ENCODE measurements at regions not wholly inside any gene's neighbourhood (a gene's known extent, or its start where the extent isn't known, plus 50 kb on each side); places are given as distances from the start of the nearest gene placed in this dataset.

GRCh38 chr21:27132266-27132665 is 165.4 kb upstream of the ADAMTS5 start:
- 96% methylated on average over 2 of the region's 2 CpGs for WGBS
- Histone ChIP-seq H3K9ac (ENCODE audit: low read depth, low read length) (no peak overlapping the region), H3K27ac (ENCODE audit: low read depth, low read length) (no peak overlapping the region), H3K9me3 (ENCODE audit: insufficient read depth, low read depth, low read length) (no peaks in the 10 kb centered on the region), H3K36me3 (ENCODE audit: insufficient read depth, low read length) (no peaks in the 10 kb centered on the region), H3K4me3 (ENCODE audit: low read length) (no peak overlapping the region), H3K27me3 (ENCODE audit: insufficient read depth, low read length) (no peaks in the 10 kb centered on the region), H3K4me1 (ENCODE audit: insufficient read depth, low read length) (peaks cover 5% of the 10 kb centered on the region; the same call in 1 of the 2 replicates)

GRCh38 chr21:27130154-27130553 is 163.3 kb upstream of the ADAMTS5 start:
- H3K4me3 ChIP-seq (ENCODE audit: low read length) = no peak overlapping the region
- H3K9me3 ChIP-seq (ENCODE audit: insufficient read depth, low read depth, low read length) = no peaks in the 10 kb centered on the region
- no peak overlapping the region for H3K9ac ChIP-seq (ENCODE audit: low read depth, low read length)
- no peak overlapping the region for H3K27ac ChIP-seq (ENCODE audit: low read depth, low read length)
- H3K36me3 ChIP-seq (ENCODE audit: insufficient read depth, low read length) = no peaks in the 10 kb centered on the region
- H3K4me1 ChIP-seq (ENCODE audit: insufficient read depth, low read length) = peaks cover 5% of the 10 kb centered on the region; the same call in 1 of the 2 replicates
- H3K27me3 ChIP-seq (ENCODE audit: insufficient read depth, low read length) = no peaks in the 10 kb centered on the region
- 98% methylated on average over 3 of the region's 3 CpGs for WGBS

DNA sequence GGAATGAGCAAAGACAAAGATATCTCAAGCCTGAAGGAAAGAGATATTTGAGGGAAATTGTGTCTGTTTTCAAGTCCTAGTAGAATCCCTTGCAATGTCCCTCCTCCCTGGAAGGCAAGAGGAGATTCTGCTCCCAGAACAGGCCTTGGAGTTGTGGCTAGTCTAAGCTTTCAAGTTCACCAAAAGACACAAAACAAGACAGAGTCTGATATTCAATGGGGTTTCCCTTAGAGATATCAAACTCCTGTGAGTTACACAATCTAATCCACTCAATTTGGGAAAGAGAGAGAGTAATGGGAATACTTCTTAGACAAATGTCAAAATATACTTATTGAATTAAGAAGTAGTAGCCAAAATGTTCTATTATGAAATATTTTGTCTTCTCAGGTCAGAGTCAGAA is 162.8 kb upstream of the ADAMTS5 start:
- no peak overlapping the region for H3K27ac ChIP-seq (ENCODE audit: low read depth, low read length)
- no peaks in the 10 kb centered on the region for H3K27me3 ChIP-seq (ENCODE audit: insufficient read depth, low read length)
- H3K4me1 ChIP-seq (ENCODE audit: insufficient read depth, low read length) = peaks cover 5% of the 10 kb centered on the region; the same call in 1 of the 2 replicates
- no peaks in the 10 kb centered on the region for H3K36me3 ChIP-seq (ENCODE audit: insufficient read depth, low read length)
- H3K9me3 ChIP-seq (ENCODE audit: insufficient read depth, low read depth, low read length) = no peaks in the 10 kb centered on the region
- H3K4me3 ChIP-seq (ENCODE audit: low read length) = no peak overlapping the region
- no peak overlapping the region for H3K9ac ChIP-seq (ENCODE audit: low read depth, low read length)

GRCh38 chr21:27129215-27129614 is 162.3 kb upstream of the ADAMTS5 start:
- Histone ChIP-seq H3K27me3 (ENCODE audit: insufficient read depth, low read length) (no peaks in the 10 kb centered on the region), H3K9ac (ENCODE audit: low read depth, low read length) (no peak overlapping the region), H3K4me1 (ENCODE audit: insufficient read depth, low read length) (peaks cover 5% of the 10 kb centered on the region; the same call in 1 of the 2 replicates), H3K9me3 (ENCODE audit: insufficient read depth, low read depth, low read length) (no peaks in the 10 kb centered on the region), H3K27ac (ENCODE audit: low read depth, low read length) (no peak overlapping the region), H3K36me3 (ENCODE audit: insufficient read depth, low read length) (no peaks in the 10 kb centered on the region), H3K4me3 (ENCODE audit: low read length) (no peak overlapping the region)
- WGBS = 93% methylated on average over 1 of the region's 1 CpG

DNA sequence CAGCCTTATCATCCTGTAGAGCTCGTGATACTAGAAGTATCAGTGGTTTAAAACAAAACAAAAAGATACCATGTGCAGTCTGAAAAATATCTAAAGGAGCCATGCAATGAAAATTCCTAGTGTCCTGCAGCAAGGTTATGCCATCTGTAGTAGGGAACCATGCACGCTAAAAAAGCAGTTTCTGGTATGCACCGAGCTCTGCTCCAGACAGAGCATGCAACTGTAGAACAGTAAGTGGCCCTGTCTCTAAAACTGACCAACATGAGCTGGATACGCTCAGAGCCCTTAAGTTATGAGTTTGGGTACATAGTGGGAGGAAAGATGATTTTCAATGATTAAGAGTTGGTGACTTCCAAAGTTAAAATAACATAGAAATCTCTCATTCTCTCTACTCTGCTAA is 159.3 kb upstream of the ADAMTS5 start:
- WGBS = 90% methylated on average over 4 of the region's 4 CpGs
- H3K36me3 ChIP-seq (ENCODE audit: insufficient read depth, low read length) = no peaks in the 10 kb centered on the region
- H3K27me3 ChIP-seq (ENCODE audit: insufficient read depth, low read length) = no peaks in the 10 kb centered on the region
- no peak overlapping the region for H3K27ac ChIP-seq (ENCODE audit: low read depth, low read length)
- H3K9ac ChIP-seq (ENCODE audit: low read depth, low read length) = no peak overlapping the region
- H3K4me3 ChIP-seq (ENCODE audit: low read length) = no peak overlapping the region
- no peaks in the 10 kb centered on the region for H3K4me1 ChIP-seq (ENCODE audit: insufficient read depth, low read length)
- H3K9me3 ChIP-seq (ENCODE audit: insufficient read depth, low read depth, low read length) = no peaks in the 10 kb centered on the region

GRCh38 chr21:27122686-27123085 is 155.8 kb upstream of the ADAMTS5 start:
- H3K9ac ChIP-seq (ENCODE audit: low read depth, low read length) = no peak overlapping the region
- no peaks in the 10 kb centered on the region for H3K9me3 ChIP-seq (ENCODE audit: insufficient read depth, low read depth, low read length)
- no peaks in the 10 kb centered on the region for H3K4me1 ChIP-seq (ENCODE audit: insufficient read depth, low read length)
- no peak overlapping the region for H3K4me3 ChIP-seq (ENCODE audit: low read length)
- no peaks in the 10 kb centered on the region for H3K36me3 ChIP-seq (ENCODE audit: insufficient read depth, low read length)
- no peak overlapping the region for H3K27ac ChIP-seq (ENCODE audit: low read depth, low read length)
- H3K27me3 ChIP-seq (ENCODE audit: insufficient read depth, low read length) = no peaks in the 10 kb centered on the region

GRCh38 chr21:27114111-27114510 is 147.2 kb upstream of the ADAMTS5 start:
- Histone ChIP-seq H3K27me3 (ENCODE audit: insufficient read depth, low read length) (no peaks in the 10 kb centered on the region), H3K4me3 (ENCODE audit: low read length) (no peak overlapping the region), H3K27ac (ENCODE audit: low read depth, low read length) (no peak overlapping the region), H3K9ac (ENCODE audit: low read depth, low read length) (no peak overlapping the region), H3K4me1 (ENCODE audit: insufficient read depth, low read length) (peaks cover 14% of the 10 kb centered on the region; the same call in 1 of the 2 replicates), H3K9me3 (ENCODE audit: insufficient read depth, low read depth, low read length) (no peaks in the 10 kb centered on the region), H3K36me3 (ENCODE audit: insufficient read depth, low read length) (no peaks in the 10 kb centered on the region)
- 98% methylated on average over 2 of the region's 2 CpGs for WGBS

- no peaks in the 10 kb centered on the region for H3K36me3 ChIP-seq (ENCODE audit: insufficient read depth, low read length)
- no peak overlapping the region for H3K9ac ChIP-seq (ENCODE audit: low read depth, low read length)
- no peaks in the 10 kb centered on the region for H3K9me3 ChIP-seq (ENCODE audit: insufficient read depth, low read depth, low read length)
- H3K27me3 ChIP-seq (ENCODE audit: insufficient read depth, low read length) = no peaks in the 10 kb centered on the region
- H3K4me1 ChIP-seq (ENCODE audit: insufficient read depth, low read length) = peaks cover 14% of the 10 kb centered on the region; the same call in 1 of the 2 replicates
- no peak overlapping the region for H3K4me3 ChIP-seq (ENCODE audit: low read length)
- no peak overlapping the region for H3K27ac ChIP-seq (ENCODE audit: low read depth, low read length)
Observed at GRCh38 chr21:27112186-27112585, 145.3 kb upstream of the ADAMTS5 start.

DNA sequence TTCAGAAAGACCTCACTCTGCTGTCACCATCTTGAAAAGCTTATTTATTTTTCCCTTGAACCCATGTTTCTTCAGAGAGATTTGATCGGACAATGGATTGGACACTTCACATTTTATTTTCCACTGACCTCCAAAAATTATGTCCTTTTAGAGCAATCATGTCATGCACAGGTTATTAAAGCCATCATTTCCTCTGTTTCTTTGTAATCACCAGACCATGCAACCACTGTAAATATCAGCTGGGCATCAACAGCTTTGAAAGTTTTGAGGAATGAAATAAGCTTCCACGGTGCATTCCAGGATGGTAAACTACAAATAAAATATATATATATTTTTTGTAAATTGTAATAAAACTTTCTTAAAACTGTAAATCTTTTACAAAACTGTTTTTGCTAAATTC is 144.1 kb upstream of the ADAMTS5 start:
- H3K9me3 ChIP-seq (ENCODE audit: insufficient read depth, low read depth, low read length) = no peaks in the 10 kb centered on the region

DNA sequence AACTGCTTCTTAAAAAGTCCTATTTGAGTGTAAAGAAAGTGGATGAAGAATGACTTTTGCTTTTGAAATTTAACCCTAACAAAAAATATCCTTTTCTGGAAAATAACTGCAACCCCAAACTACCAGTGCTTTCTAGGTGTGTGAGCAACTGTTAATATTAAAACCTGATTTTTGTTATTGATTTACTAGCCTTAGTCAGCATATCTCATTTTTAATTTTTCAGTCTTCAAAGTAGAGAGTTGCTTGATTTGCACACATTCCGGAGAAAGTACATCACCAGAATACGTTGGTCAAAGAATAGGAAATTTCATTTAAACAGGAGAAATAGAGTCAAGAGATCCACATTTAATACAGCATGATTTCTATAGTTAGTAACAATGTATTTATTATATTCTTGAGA is 141.8 kb upstream of the ADAMTS5 start:
- Histone ChIP-seq H3K27ac (ENCODE audit: low read depth, low read length) (no peak overlapping the region), H3K4me1 (ENCODE audit: insufficient read depth, low read length) (peaks cover 23% of the 10 kb centered on the region), H3K9me3 (ENCODE audit: insufficient read depth, low read depth, low read length) (no peaks in the 10 kb centered on the region), H3K36me3 (ENCODE audit: insufficient read depth, low read length) (no peaks in the 10 kb centered on the region), H3K27me3 (ENCODE audit: insufficient read depth, low read length) (no peaks in the 10 kb centered on the region), H3K9ac (ENCODE audit: low read depth, low read length) (no peak overlapping the region), H3K4me3 (ENCODE audit: low read length) (no peak overlapping the region)
- WGBS = no CpG with 5 or more reads among the region's 2 CpGs

More for the DNA sequence above, 144.1 kb upstream of the ADAMTS5 start:
- H3K27me3 ChIP-seq (ENCODE audit: insufficient read depth, low read length) = no peaks in the 10 kb centered on the region
- H3K27ac ChIP-seq (ENCODE audit: low read depth, low read length) = no peak overlapping the region
- no peak overlapping the region for H3K4me3 ChIP-seq (ENCODE audit: low read length)
- no peak overlapping the region for H3K9ac ChIP-seq (ENCODE audit: low read depth, low read length)
- 91% methylated on average over 1 of the region's 2 CpGs for WGBS
- H3K4me1 ChIP-seq (ENCODE audit: insufficient read depth, low read length) = peaks cover 14% of the 10 kb centered on the region; the same call in 1 of the 2 replicates
- no peaks in the 10 kb centered on the region for H3K36me3 ChIP-seq (ENCODE audit: insufficient read depth, low read length)

DNA sequence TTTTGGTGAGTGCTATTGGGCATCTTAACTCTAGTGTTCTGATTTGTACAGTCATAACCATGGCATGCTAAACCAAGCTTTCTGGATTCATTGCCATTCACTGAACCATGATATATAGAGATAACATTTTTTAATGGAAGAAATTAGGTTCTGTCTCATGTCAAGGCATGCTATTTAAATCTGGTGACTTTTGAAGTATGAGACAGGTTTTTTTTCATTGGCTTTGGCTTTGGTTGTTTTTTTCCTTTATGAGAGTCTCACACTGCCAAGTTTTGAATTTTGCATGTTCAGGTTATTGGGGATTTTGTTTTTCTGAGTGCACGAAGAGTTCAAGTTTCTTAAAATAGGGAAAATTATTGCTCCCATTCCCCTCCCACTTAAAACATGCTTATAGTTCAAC is 141.3 kb upstream of the ADAMTS5 start:
- Histone ChIP-seq H3K9ac (ENCODE audit: low read depth, low read length) (no peak overlapping the region), H3K4me3 (ENCODE audit: low read length) (no peak overlapping the region), H3K9me3 (ENCODE audit: insufficient read depth, low read depth, low read length) (no peaks in the 10 kb centered on the region), H3K4me1 (ENCODE audit: insufficient read depth, low read length) (peaks cover 23% of the 10 kb centered on the region), H3K27ac (ENCODE audit: low read depth, low read length) (no peak overlapping the region), H3K36me3 (ENCODE audit: insufficient read depth, low read length) (no peaks in the 10 kb centered on the region), H3K27me3 (ENCODE audit: insufficient read depth, low read length) (no peaks in the 10 kb centered on the region)
- WGBS = no CpG with 5 or more reads among the region's 1 CpG

DNA sequence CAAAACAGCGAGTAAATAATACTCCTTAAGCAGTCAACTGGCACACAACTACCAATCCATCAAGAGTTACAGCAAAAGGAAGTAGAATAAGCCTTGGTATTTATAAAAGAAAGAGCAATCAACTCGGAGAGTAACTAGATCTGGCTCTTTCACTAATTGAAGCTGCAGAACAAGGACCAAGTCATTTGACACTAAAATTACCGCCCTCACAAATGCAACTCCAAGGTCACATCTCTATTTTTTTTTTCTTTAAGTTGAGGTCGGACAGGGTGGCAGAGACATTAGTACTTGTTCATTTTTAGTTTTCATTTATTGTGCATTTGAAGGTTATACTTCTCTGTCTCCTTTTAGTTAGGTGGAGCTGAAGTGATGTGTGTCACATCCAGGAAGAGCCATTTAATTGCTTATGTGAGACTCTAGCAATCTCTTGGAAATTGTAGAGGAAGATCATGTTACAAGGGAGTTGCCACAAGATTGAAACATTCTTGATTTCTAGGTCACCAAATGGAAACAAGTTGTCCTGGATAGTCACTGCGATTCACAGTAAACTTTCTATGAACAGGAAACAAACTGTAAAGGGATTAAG is 138.1 kb upstream of the ADAMTS5 start:
- H3K4me3 ChIP-seq (ENCODE audit: low read length) = no peak overlapping the region
- no peaks in the 10 kb centered on the region for H3K36me3 ChIP-seq (ENCODE audit: insufficient read depth, low read length)
- WGBS = 82% methylated on average over 3 of the region's 5 CpGs
- H3K9me3 ChIP-seq (ENCODE audit: insufficient read depth, low read depth, low read length) = no peaks in the 10 kb centered on the region
- peaks cover 9% of the 10 kb centered on the region for H3K4me1 ChIP-seq (ENCODE audit: insufficient read depth, low read length)
- no peak overlapping the region for H3K27ac ChIP-seq (ENCODE audit: low read depth, low read length)
- H3K27me3 ChIP-seq (ENCODE audit: insufficient read depth, low read length) = no peaks in the 10 kb centered on the region
- H3K9ac ChIP-seq (ENCODE audit: low read depth, low read length) = no peak overlapping the region
